Right lobe of liver (tissue), 4 donors: ENCODE measurements at regions not wholly inside any gene's neighbourhood (a gene's known extent, or its start where the extent isn't known, plus 50 kb on each side); places are given as distances from the start of the nearest gene placed in this dataset.

Source experiments
- POLR2A ChIP-seq: fragments of 450-650 bp; IDR thresholded peaks from one replicate; pipeline ENCODE4 v1.6.1; 2017; ENCODE audit warnings: antibody characterized with exemption, mild to moderate bottlenecking
- TF ChIP-seq, protein P1 (sequence below), 4 donors: fragments of 200-600 bp in 3 of 4; fragments of 450-650 bp in 1 of 4; IDR thresholded peaks; one replicate each; pipeline versions ENCODE4 v1.5.1 to v1.8.0; 2016 to 2022; ENCODE audit warnings: antibody characterized with exemption in 4 of 4, mild to moderate bottlenecking in 2 of 4
- donor health status: DM: no; HTN: no; CAD: no.
- donor health status: DM: no; HTN: no; CAD: no.
- donor health status: DM: no; HTN: yes; CAD: no.

DNA sequence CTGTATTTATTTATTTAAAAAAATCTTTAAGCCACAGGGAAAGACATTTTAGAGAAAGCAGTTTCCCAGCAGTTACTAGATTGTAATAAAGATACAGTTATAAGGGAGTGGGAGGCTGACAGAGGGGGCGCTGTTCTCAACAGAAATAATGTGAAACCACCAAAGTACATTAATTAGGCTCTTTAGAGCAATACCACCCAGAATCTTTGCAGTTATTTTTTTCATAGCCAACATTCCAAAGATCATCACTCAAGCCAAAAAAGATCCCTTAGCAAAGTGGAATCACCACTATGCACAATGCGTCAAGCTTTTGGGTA lies 331.3 kb upstream of the DEFB112 start:
- TF ChIP-seq, protein P1, sequence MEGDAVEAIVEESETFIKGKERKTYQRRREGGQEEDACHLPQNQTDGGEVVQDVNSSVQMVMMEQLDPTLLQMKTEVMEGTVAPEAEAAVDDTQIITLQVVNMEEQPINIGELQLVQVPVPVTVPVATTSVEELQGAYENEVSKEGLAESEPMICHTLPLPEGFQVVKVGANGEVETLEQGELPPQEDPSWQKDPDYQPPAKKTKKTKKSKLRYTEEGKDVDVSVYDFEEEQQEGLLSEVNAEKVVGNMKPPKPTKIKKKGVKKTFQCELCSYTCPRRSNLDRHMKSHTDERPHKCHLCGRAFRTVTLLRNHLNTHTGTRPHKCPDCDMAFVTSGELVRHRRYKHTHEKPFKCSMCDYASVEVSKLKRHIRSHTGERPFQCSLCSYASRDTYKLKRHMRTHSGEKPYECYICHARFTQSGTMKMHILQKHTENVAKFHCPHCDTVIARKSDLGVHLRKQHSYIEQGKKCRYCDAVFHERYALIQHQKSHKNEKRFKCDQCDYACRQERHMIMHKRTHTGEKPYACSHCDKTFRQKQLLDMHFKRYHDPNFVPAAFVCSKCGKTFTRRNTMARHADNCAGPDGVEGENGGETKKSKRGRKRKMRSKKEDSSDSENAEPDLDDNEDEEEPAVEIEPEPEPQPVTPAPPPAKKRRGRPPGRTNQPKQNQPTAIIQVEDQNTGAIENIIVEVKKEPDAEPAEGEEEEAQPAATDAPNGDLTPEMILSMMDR (IDR thresholded peaks at IDR 0.05): no peak
- no peak for TF ChIP-seq POLR2A
